Skeletal muscle tissue (tissue), 3 donors: ENCODE measurements at regions not wholly inside any gene's neighbourhood (a gene's known extent, or its start where the extent isn't known, plus 50 kb on each side); places are given as distances from the start of the nearest gene placed in this dataset.
"Not testable (repeated sequence)": the region's sequence is repeated elsewhere in the genome, so short reads cannot be mapped to it uniquely, and the experiment has no call there.

ENCODE experiments used
- H3K27ac ChIP-seq: one replicate; pipeline ENCODE4 v1.7.0; 2013; ENCODE audit warnings: mild to moderate bottlenecking, low read depth, low read length, inconsistent platforms
- H3K27me3 ChIP-seq, 3 donors: one replicate each; pipeline ENCODE4 v1.7.0; 2013; ENCODE audit warnings: low read length in 3 of 3; ENCODE audit not compliant: control insufficient read depth in 3 of 3, insufficient read depth in 3 of 3
- H3K36me3 ChIP-seq, 3 donors: one replicate each; pipeline ENCODE4 v1.7.0; 2013; ENCODE audit warnings: low read length in 3 of 3; ENCODE audit not compliant: control insufficient read depth in 3 of 3, insufficient read depth in 3 of 3
- H3K4me1 ChIP-seq, 3 donors: one replicate each; pipeline ENCODE4 v1.7.0; 2013; ENCODE audit warnings: low read length in 3 of 3, mild to moderate bottlenecking in 3 of 3; ENCODE audit not compliant: control insufficient read depth in 3 of 3, insufficient read depth in 3 of 3
- H3K4me3 ChIP-seq, 3 donors: one replicate each; pipeline ENCODE4 v1.7.0; 2013; ENCODE audit warnings: low read length in 3 of 3
- H3K9ac ChIP-seq, 3 donors: one replicate each; pipeline ENCODE4 v1.7.0; 2013; ENCODE audit warnings: low read length in 3 of 3, mild to moderate bottlenecking in 3 of 3, moderate library complexity in 2 of 3, low read depth in 1 of 3
- H3K9me3 ChIP-seq, 3 donors: one replicate each; pipeline ENCODE4 v1.7.0; 2013; ENCODE audit warnings: low read length in 3 of 3; ENCODE audit not compliant: control insufficient read depth in 3 of 3
- donor health status: Osteomylitis.

GRCh38 chr12:9319044-9319841 lies 111.0 kb upstream of the PZP start:
- Histone ChIP-seq H3K4me1 (no peaks in the 10 kb centered on the region), H3K9me3 (no peaks in the 10 kb centered on the region), H3K36me3 (no peaks in the 10 kb centered on the region), H3K4me3 (no peak overlapping the region), H3K27ac (no peak overlapping the region), H3K27me3 (no peaks in the 10 kb centered on the region), H3K9ac (no peak overlapping the region)

GRCh38 chr12:9313479-9313878 lies 105.3 kb upstream of the PZP start:
- not testable (repeated sequence) for H3K27me3 ChIP-seq, H3K9ac ChIP-seq, H3K4me1 ChIP-seq, H3K36me3 ChIP-seq, H3K4me3 ChIP-seq, H3K27ac ChIP-seq, H3K9me3 ChIP-seq

GRCh38 chr12:9312406-9313392 lies 104.5 kb upstream of the PZP start:
- H3K4me3 ChIP-seq, H3K36me3 ChIP-seq, H3K27ac ChIP-seq, H3K4me1 ChIP-seq, H3K9me3 ChIP-seq, H3K9ac ChIP-seq, H3K27me3 ChIP-seq: not testable (repeated sequence)

- H3K4me1 ChIP-seq, H3K36me3 ChIP-seq, H3K27ac ChIP-seq, H3K4me3 ChIP-seq, H3K9ac ChIP-seq, H3K9me3 ChIP-seq, H3K27me3 ChIP-seq: not testable (repeated sequence)
Measured at GRCh38 chr12:9311454-9311853, 103.3 kb upstream of the PZP start.

- H3K27ac ChIP-seq, H3K9ac ChIP-seq, H3K9me3 ChIP-seq, H3K27me3 ChIP-seq, H3K4me1 ChIP-seq, H3K4me3 ChIP-seq, H3K36me3 ChIP-seq: not testable (repeated sequence)
Measured at GRCh38 chr12:9310645-9311044, 102.5 kb upstream of the PZP start.

- not testable (repeated sequence) for H3K27me3 ChIP-seq, H3K36me3 ChIP-seq, H3K9me3 ChIP-seq, H3K4me3 ChIP-seq, H3K4me1 ChIP-seq, H3K27ac ChIP-seq, H3K9ac ChIP-seq
Measured at GRCh38 chr12:9309749-9310148, 101.6 kb upstream of the PZP start.

GRCh38 chr12:9308745-9309144 lies 100.5 kb upstream of the PZP start:
- not testable (repeated sequence) for H3K27me3 ChIP-seq, H3K36me3 ChIP-seq, H3K27ac ChIP-seq, H3K9me3 ChIP-seq, H3K4me1 ChIP-seq, H3K4me3 ChIP-seq, H3K9ac ChIP-seq

- not testable (repeated sequence) for H3K27ac ChIP-seq
Measured at GRCh38 chr12:9308163-9308562, 100.0 kb upstream of the PZP start.

GRCh38 chr12:9307255-9307654 lies 99.1 kb upstream of the PZP start:
- H3K9me3 ChIP-seq, H3K4me3 ChIP-seq, H3K27me3 ChIP-seq, H3K4me1 ChIP-seq, H3K9ac ChIP-seq, H3K36me3 ChIP-seq, H3K27ac ChIP-seq: not testable (repeated sequence)

More at GRCh38 chr12:9308163-9308562, 100.0 kb upstream of the PZP start:
- not testable (repeated sequence) for H3K36me3 ChIP-seq, H3K4me1 ChIP-seq, H3K27me3 ChIP-seq, H3K9me3 ChIP-seq, H3K9ac ChIP-seq, H3K4me3 ChIP-seq

GRCh38 chr12:9306004-9306403 lies 97.8 kb upstream of the PZP start:
- H3K27me3 ChIP-seq, H3K36me3 ChIP-seq, H3K4me1 ChIP-seq, H3K9ac ChIP-seq, H3K4me3 ChIP-seq, H3K27ac ChIP-seq, H3K9me3 ChIP-seq: not testable (repeated sequence)
